ENCODE measurements at regions not wholly inside any gene's neighbourhood (a gene's known extent, or its start where the extent isn't known, plus 50 kb on each side); places are given as distances from the start of the nearest gene placed in this dataset.

DNA sequence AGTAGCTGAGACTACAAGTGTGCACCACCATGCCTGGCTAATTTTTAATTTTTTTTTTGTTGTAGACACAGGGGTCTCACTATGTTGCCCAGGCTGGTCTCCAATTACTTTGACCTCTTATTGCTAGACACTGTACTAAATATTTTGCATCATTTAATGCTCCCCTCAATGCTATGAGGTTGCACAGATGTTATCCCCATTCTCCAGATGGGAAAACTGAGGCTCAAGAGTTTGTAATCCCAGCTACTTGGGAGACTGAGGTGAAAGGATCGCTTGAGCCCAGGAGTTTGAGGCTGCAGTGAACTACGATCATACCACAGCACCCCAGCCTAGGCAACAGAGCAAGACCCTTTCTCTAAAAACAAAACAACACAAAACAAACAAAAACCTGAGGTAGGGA is 443.3 kb upstream of the C16orf82 start:
- TF ChIP-seq, protein P1, sequence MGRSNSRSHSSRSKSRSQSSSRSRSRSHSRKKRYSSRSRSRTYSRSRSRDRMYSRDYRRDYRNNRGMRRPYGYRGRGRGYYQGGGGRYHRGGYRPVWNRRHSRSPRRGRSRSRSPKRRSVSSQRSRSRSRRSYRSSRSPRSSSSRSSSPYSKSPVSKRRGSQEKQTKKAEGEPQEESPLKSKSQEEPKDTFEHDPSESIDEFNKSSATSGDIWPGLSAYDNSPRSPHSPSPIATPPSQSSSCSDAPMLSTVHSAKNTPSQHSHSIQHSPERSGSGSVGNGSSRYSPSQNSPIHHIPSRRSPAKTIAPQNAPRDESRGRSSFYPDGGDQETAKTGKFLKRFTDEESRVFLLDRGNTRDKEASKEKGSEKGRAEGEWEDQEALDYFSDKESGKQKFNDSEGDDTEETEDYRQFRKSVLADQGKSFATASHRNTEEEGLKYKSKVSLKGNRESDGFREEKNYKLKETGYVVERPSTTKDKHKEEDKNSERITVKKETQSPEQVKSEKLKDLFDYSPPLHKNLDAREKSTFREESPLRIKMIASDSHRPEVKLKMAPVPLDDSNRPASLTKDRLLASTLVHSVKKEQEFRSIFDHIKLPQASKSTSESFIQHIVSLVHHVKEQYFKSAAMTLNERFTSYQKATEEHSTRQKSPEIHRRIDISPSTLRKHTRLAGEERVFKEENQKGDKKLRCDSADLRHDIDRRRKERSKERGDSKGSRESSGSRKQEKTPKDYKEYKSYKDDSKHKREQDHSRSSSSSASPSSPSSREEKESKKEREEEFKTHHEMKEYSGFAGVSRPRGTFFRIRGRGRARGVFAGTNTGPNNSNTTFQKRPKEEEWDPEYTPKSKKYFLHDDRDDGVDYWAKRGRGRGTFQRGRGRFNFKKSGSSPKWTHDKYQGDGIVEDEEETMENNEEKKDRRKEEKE (IDR thresholded peaks at IDR 0.05) = no peak
- no peak overlapping the region for H3K9ac ChIP-seq (ENCODE audit: control insufficient read depth, insufficient read depth, low read length)
- BruUV-seq (replicated peaks) = no TSS peak
- no peak for DNase-seq (ENCODE audit: low read depth, low spot score)
- WGBS (ENCODE audit: insufficient coverage, insufficient replicate concordance, low lambda C conversion rate, missing lambda C conversion rate) = 5% methylated on average over 2 of the region's 2 CpGs
- no peaks in the 10 kb centered on the region for H3K4me1 ChIP-seq (ENCODE audit: control insufficient read depth, insufficient read depth, low read length)
- ChIA-PET SMC1A (ENCODE audit: uncharacterized antibody, unreplicated experiment) (no interaction called here), CTCF (no interaction called here), POLR2A (no interaction called here), RAD21 (ENCODE audit: unreplicated experiment) (no interaction called here)
- H3K27me3 ChIP-seq (replicated peaks in 1 of 2; ENCODE audit: control insufficient read depth in 2 of 2, insufficient read depth in 2 of 2, low read length in 1 of 2) = no peaks in the 10 kb centered on the region
- H3K27ac ChIP-seq (ENCODE audit: control insufficient read depth, insufficient read depth) = no peak overlapping the region
- in situ Hi-C loops (cut with MboI) = no loop called here
- no peaks in the 10 kb centered on the region for H3K36me3 ChIP-seq (ENCODE audit: control insufficient read depth in 2 of 2, insufficient read depth in 2 of 2, low read length in 1 of 2)
- no peak overlapping the region for H3K4me2 ChIP-seq (ENCODE audit: control insufficient read depth, insufficient read depth)
- ATAC-seq = no peak
- no peak overlapping the region for H2AFZ ChIP-seq (ENCODE audit: control insufficient read depth, low read depth, low read length)
- no peaks in the 10 kb centered on the region for H3K9me3 ChIP-seq (replicated peaks; ENCODE audit: control insufficient read depth, insufficient read depth, low read length)
- no peak overlapping the region for H3K4me3 ChIP-seq
- no peak for FAIRE-seq
- no peaks in the 10 kb centered on the region for H4K20me1 ChIP-seq (ENCODE audit: control insufficient read depth, insufficient read depth)
- intact Hi-C loops (cut with micrococcal nuclease; ENCODE audit: unreplicated experiment) = no loop called here
- H3K79me2 ChIP-seq (ENCODE audit: control insufficient read depth, insufficient read depth, low read length) = no peaks in the 10 kb centered on the region

DNA sequence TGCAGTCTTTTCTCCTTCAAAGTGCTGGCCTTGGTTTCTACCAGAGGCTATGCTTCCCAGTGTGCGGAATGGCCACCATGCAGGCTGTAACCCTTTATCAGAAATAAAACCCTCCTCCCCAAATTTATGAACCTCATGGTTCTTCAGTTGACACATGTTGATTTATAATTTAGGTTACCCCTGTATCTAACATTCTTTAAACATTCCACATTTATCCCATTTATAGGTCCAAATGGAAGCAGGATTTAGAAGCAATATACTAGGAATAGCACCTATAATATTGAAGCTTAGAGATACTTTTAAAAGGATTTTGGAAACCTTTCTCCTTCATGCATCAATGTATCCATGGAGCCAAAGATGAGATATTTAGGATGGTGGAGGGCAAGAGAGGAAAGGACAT is 438.8 kb upstream of the C16orf82 start:
- no peak overlapping the region for H3K9ac ChIP-seq (ENCODE audit: control insufficient read depth, insufficient read depth, low read length)
- no peaks in the 10 kb centered on the region for H3K36me3 ChIP-seq (ENCODE audit: control insufficient read depth in 2 of 2, insufficient read depth in 2 of 2, low read length in 1 of 2)
- ChIA-PET POLR2A (no interaction called here), SMC1A (ENCODE audit: uncharacterized antibody, unreplicated experiment) (no interaction called here), CTCF (no interaction called here), RAD21 (ENCODE audit: unreplicated experiment) (no interaction called here)
- H4K20me1 ChIP-seq (ENCODE audit: control insufficient read depth, insufficient read depth) = no peaks in the 10 kb centered on the region
- H3K4me3 ChIP-seq = no peak overlapping the region
- H3K4me2 ChIP-seq (ENCODE audit: control insufficient read depth, insufficient read depth) = no peak overlapping the region
- no peaks in the 10 kb centered on the region for H3K79me2 ChIP-seq (ENCODE audit: control insufficient read depth, insufficient read depth, low read length)
- H3K27me3 ChIP-seq (replicated peaks in 1 of 2; ENCODE audit: control insufficient read depth in 2 of 2, insufficient read depth in 2 of 2, low read length in 1 of 2) = no peaks in the 10 kb centered on the region
- no peak for DNase-seq (ENCODE audit: low read depth, low spot score)
- no peak overlapping the region for H2AFZ ChIP-seq (ENCODE audit: control insufficient read depth, low read depth, low read length)
- H3K27ac ChIP-seq (ENCODE audit: control insufficient read depth, insufficient read depth) = no peak overlapping the region
- WGBS (ENCODE audit: insufficient coverage, insufficient replicate concordance, low lambda C conversion rate, missing lambda C conversion rate) = 88% methylated on average over 1 of the region's 1 CpG
- FAIRE-seq = no peak
- intact Hi-C loops (cut with micrococcal nuclease; ENCODE audit: unreplicated experiment) (no loop called here), in situ Hi-C loops (cut with MboI) (no loop called here)
- BruUV-seq (replicated peaks) = no TSS peak
- H3K9me3 ChIP-seq (replicated peaks; ENCODE audit: control insufficient read depth, insufficient read depth, low read length) = no peaks in the 10 kb centered on the region
- no peak for ATAC-seq
- H3K4me1 ChIP-seq (ENCODE audit: control insufficient read depth, insufficient read depth, low read length) = no peaks in the 10 kb centered on the region
- TF ChIP-seq WRNIP1 (IDR thresholded peaks at IDR 0.05; ENCODE audit: borderline replicate concordance, low read depth, low read length) = no peak
- TF ChIP-seq, protein P2, sequence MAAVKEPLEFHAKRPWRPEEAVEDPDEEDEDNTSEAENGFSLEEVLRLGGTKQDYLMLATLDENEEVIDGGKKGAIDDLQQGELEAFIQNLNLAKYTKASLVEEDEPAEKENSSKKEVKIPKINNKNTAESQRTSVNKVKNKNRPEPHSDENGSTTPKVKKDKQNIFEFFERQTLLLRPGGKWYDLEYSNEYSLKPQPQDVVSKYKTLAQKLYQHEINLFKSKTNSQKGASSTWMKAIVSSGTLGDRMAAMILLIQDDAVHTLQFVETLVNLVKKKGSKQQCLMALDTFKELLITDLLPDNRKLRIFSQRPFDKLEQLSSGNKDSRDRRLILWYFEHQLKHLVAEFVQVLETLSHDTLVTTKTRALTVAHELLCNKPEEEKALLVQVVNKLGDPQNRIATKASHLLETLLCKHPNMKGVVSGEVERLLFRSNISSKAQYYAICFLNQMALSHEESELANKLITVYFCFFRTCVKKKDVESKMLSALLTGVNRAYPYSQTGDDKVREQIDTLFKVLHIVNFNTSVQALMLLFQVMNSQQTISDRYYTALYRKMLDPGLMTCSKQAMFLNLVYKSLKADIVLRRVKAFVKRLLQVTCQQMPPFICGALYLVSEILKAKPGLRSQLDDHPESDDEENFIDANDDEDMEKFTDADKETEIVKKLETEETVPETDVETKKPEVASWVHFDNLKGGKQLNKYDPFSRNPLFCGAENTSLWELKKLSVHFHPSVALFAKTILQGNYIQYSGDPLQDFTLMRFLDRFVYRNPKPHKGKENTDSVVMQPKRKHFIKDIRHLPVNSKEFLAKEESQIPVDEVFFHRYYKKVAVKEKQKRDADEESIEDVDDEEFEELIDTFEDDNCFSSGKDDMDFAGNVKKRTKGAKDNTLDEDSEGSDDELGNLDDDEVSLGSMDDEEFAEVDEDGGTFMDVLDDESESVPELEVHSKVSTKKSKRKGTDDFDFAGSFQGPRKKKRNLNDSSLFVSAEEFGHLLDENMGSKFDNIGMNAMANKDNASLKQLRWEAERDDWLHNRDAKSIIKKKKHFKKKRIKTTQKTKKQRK (IDR thresholded peaks at IDR 0.05; ENCODE audit: low read depth, low read length) = no peak
- TF ChIP-seq NFYA (IDR thresholded peaks at IDR 0.05; ENCODE audit: borderline replicate concordance, low read depth, low read length) = no peak
- no peak for TF ChIP-seq EGR1 (IDR thresholded peaks at IDR 0.05; ENCODE audit: borderline replicate concordance in 1 of 2, low read depth in 2 of 2, low read length in 2 of 2)
- no peak for TF ChIP-seq ASH2L (IDR thresholded peaks at IDR 0.05; ENCODE audit: borderline replicate concordance, low read depth)
- no peak for TF ChIP-seq KLF5 (IDR thresholded peaks at IDR 0.05; ENCODE audit: partially characterized antibody)
- TF ChIP-seq, protein P3, sequence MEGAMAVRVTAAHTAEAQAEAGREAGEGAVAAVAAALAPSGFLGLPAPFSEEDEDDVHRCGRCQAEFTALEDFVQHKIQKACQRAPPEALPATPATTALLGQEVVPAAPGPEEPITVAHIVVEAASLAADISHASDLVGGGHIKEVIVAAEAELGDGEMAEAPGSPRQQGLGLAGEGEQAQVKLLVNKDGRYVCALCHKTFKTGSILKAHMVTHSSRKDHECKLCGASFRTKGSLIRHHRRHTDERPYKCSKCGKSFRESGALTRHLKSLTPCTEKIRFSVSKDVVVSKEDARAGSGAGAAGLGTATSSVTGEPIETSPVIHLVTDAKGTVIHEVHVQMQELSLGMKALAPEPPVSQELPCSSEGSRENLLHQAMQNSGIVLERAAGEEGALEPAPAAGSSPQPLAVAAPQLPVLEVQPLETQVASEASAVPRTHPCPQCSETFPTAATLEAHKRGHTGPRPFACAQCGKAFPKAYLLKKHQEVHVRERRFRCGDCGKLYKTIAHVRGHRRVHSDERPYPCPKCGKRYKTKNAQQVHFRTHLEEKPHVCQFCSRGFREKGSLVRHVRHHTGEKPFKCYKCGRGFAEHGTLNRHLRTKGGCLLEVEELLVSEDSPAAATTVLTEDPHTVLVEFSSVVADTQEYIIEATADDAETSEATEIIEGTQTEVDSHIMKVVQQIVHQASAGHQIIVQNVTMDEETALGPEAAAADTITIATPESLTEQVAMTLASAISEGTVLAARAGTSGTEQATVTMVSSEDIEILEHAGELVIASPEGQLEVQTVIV (IDR thresholded peaks at IDR 0.05; ENCODE audit: borderline replicate concordance, partially characterized antibody) = no peak

Data from GM12878 (cell line).